GM12873 (cell line): ENCODE measurements at regions not wholly inside any gene's neighbourhood (a gene's known extent, or its start where the extent isn't known, plus 50 kb on each side); places are given as distances from the start of the nearest gene placed in this dataset.

Experiments used
- CTCF ChIP-seq: IDR thresholded peaks from 2 replicates; pipeline ENCODE4 v1.5.1; 2012; ENCODE audit warnings: low read depth, mild to moderate bottlenecking, moderate library complexity, low read length, control low read depth; ENCODE audit not compliant: insufficient read depth; ENCODE audit errors: missing control alignments

DNA sequence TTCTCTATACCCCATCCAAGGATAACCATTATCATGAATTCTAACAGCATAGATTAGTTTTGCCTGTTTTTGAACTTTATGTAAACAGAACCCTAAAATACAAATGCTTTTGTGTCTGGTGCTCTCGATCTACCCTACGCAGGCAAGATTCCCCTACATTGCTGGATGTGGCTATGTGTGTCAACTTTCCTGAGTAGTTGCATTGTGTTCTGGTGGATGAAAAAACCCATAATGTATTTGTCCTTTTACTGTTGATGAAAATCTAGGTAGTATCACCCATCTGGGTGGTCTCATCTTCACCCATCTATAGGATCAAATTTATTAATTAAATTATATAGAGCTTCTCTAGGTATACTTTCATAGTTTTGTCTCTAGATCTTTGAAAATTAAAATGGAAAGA is 211.7 kb downstream of the ANKRD60 start:
- no peak for TF ChIP-seq CTCF

- no peak for TF ChIP-seq CTCF
Observed at GRCh38 chr20:58014628-58015315, 213.7 kb downstream of the ANKRD60 start.

- no peak for TF ChIP-seq CTCF
Observed at GRCh38 chr20:58012731-58013510, 215.5 kb downstream of the ANKRD60 start.

- TF ChIP-seq CTCF = no peak
Observed at GRCh38 chr20:58011947-58012610, 216.4 kb downstream of the ANKRD60 start.

- TF ChIP-seq CTCF = no peak
Observed at GRCh38 chr20:58011106-58011946, 217.1 kb downstream of the ANKRD60 start.

GRCh38 chr20:58010666-58011065 is 217.8 kb downstream of the ANKRD60 start:
- no peak for TF ChIP-seq CTCF

GRCh38 chr20:58010186-58010585 is 218.3 kb downstream of the ANKRD60 start:
- TF ChIP-seq CTCF = no peak
